ENCODE measurements at regions not wholly inside any gene's neighbourhood (a gene's known extent, or its start where the extent isn't known, plus 50 kb on each side); places are given as distances from the start of the nearest gene placed in this dataset.

- Mint-ChIP-seq H3K27me3 (no peaks in the 10 kb centered on the region), H3K9me3 (peaks cover 11 to 43% (median 34%) of the 10 kb centered on the region in 7 donors), H3K4me1 (peaks cover 1 to 12% (median 5%) of the 10 kb centered on the region in 3 donors), H3K27ac (peak overlapping the region in 1 of 6 donors; percentile 2), H3K36me3 (peaks cover 9 to 26% of the 10 kb centered on the region in 2 donors), H3K4me3 (no peak overlapping the region)
- DNase-seq (no peak), ATAC-seq (ENCODE audit: low read depth in 2 of 2) (no peak)
These were observed 60.6 kb upstream of the SYK start for GRCh38 chr9:90741036-90741435.

- peak overlapping the region in 1 of 6 donors; percentile 57 for H3K27ac Mint-ChIP-seq
These were observed 63.9 kb upstream of the SYK start for GRCh38 chr9:90737742-90738141.

GRCh38 chr9:90735952-90736351 is 65.7 kb upstream of the SYK start:
- DNase-seq (no peak), ATAC-seq (ENCODE audit: low read depth in 2 of 2) (no peak)
- H3K27ac Mint-ChIP-seq: peak overlapping the region in 2 of 6 donors; percentile 9 to 18
- H3K4me1 Mint-ChIP-seq: peaks cover 0 to 2% (median 0%) of the 10 kb centered on the region in 3 donors
- H3K9me3 Mint-ChIP-seq: peaks cover 11 to 43% (median 34%) of the 10 kb centered on the region in 7 donors
- H3K4me3 Mint-ChIP-seq: no peak overlapping the region
- H3K36me3 Mint-ChIP-seq: peaks cover 9 to 26% of the 10 kb centered on the region in 2 donors
- peaks cover 7 to 11% (median 10%) of the 10 kb centered on the region in 3 donors for H3K27me3 Mint-ChIP-seq

More at GRCh38 chr9:90737742-90738141, 63.9 kb upstream of the SYK start:
- Mint-ChIP-seq H3K9me3 (peaks cover 11 to 43% (median 34%) of the 10 kb centered on the region in 7 donors), H3K4me1 (peaks cover 0 to 5% (median 0%) of the 10 kb centered on the region in 3 donors), H3K27me3 (no peaks in the 10 kb centered on the region), H3K4me3 (no peak overlapping the region), H3K36me3 (peaks cover 9 to 26% of the 10 kb centered on the region in 2 donors)
- no peak for DNase-seq
- ATAC-seq (ENCODE audit: low read depth in 2 of 2): no peak

GRCh38 chr9:90734631-90735030 is 67.0 kb upstream of the SYK start:
- no peak overlapping the region for H3K4me3 Mint-ChIP-seq
- H3K36me3 Mint-ChIP-seq: peaks cover 9 to 17% of the 10 kb centered on the region in 2 donors
- H3K9me3 Mint-ChIP-seq: peaks cover 4 to 30% (median 22%) of the 10 kb centered on the region in 7 donors
- no peaks in the 10 kb centered on the region for H3K4me1 Mint-ChIP-seq
- no peak for ATAC-seq (ENCODE audit: low read depth in 2 of 2)
- peaks cover 7 to 18% (median 10%) of the 10 kb centered on the region in 3 donors for H3K27me3 Mint-ChIP-seq
- H3K27ac Mint-ChIP-seq: no peak overlapping the region
- no peak for DNase-seq

DNA sequence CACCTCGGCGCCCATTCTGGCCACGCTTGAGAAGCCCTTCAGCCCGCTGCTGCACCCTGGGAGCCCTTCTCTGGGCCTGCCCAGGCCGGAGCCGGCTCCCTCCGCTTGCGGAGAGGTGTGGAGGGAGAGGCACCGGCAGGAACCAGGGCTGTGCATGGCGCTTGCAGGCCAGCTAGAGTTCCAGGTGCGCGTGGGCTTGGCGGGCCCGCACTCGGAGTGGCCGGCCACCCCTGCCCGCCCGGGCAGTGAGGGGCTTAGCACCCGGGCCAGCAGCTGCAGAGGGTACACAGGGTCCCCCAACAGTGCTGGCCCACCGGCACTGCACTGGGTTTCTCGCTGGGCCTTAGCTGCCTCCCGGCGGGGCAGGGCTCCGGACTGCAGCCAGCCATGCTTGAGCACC is 72.3 kb upstream of the SYK start:
- Mint-ChIP-seq H3K36me3 (no peaks in the 10 kb centered on the region), H3K9me3 (peaks cover 0 to 1% (median 0%) of the 10 kb centered on the region in 7 donors), H3K27ac (no peak overlapping the region), H3K4me1 (no peaks in the 10 kb centered on the region), H3K4me3 (no peak overlapping the region), H3K27me3 (peaks cover 7 to 18% (median 10%) of the 10 kb centered on the region in 3 donors)
- ATAC-seq (ENCODE audit: low read depth in 2 of 2) (no peak), DNase-seq (no peak)

DNA sequence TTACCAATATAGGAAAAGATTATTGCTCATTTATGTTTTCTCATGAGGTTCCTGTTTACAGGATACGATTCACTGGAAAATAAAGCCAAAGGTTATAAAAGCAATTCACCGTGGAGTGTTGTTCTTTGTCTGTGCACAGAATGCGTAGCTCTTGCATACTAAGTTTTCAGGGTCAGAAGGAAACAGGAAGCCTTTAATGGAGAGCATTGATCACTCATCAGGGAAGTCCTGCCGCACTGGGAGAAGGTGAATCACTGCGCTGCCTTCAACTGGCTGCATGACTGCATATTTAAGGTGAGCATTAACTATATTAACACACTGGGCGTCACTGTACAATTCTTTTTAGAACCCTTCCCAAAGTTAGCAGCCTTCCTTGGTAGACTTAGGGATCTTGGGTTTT is 74.1 kb upstream of the SYK start:
- Mint-ChIP-seq H3K36me3 (no peaks in the 10 kb centered on the region), H3K27ac (no peak overlapping the region), H3K9me3 (peaks cover 0 to 1% (median 0%) of the 10 kb centered on the region in 7 donors), H3K4me1 (no peaks in the 10 kb centered on the region), H3K27me3 (peaks cover 7 to 18% (median 10%) of the 10 kb centered on the region in 3 donors), H3K4me3 (no peak overlapping the region)
- DNase-seq: no peak
- no peak for ATAC-seq (ENCODE audit: low read depth in 2 of 2)

DNA sequence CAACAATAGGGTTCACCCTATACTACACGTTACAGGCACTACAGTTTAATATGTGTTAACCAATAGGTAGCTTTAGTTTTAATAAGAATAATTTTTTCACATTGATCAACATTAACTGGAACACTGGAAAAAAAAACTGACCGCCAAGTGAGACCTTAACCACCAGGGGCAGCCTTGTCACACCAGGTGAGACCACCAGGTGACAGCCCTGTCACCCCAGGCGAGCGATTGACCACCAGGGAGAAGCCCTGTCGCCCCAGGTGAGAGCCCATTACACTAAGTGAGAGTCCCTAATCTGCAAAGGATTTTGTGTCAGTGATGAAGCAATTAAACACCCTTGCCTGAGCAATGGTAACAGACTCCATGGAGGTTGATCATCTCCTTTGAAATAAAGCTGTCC is 75.4 kb upstream of the SYK start:
- ATAC-seq (ENCODE audit: low read depth in 2 of 2) (no peak), DNase-seq (no peak)
- Mint-ChIP-seq H3K4me1 (no peaks in the 10 kb centered on the region), H3K9me3 (peaks cover 0 to 1% (median 0%) of the 10 kb centered on the region in 7 donors), H3K27ac (no peak overlapping the region), H3K27me3 (peaks cover 1 to 9% (median 3%) of the 10 kb centered on the region in 3 donors), H3K36me3 (no peaks in the 10 kb centered on the region), H3K4me3 (no peak overlapping the region)

- DNase-seq (no peak), ATAC-seq (ENCODE audit: low read depth in 2 of 2) (no peak)
- Mint-ChIP-seq H3K36me3 (no peaks in the 10 kb centered on the region), H3K9me3 (no peaks in the 10 kb centered on the region), H3K27ac (no peak overlapping the region), H3K4me1 (no peaks in the 10 kb centered on the region), H3K4me3 (no peak overlapping the region), H3K27me3 (peaks cover 0 to 2% (median 0%) of the 10 kb centered on the region in 3 donors)
These were observed 76.7 kb upstream of the SYK start for GRCh38 chr9:90724880-90725279.

DNA sequence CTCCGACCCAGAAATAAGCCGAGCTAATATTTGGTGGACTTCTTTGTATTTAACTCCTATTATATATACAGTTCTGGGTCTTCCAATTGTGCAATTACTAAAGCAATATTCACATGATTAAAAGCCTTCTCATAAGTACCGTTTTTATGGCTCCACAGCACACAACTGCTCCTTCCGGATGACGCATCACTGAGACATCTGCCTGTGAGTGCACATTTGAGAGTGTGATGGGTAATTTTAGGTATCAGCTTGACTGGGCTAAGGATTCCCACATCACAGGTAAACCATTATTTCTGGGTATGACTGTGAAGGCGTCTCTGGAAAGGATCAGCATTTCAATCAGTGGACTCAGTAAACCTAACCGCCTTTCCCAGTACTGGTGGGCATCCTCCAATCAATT is 77.5 kb upstream of the SYK start:
- no peak for DNase-seq
- Mint-ChIP-seq H3K9me3 (no peaks in the 10 kb centered on the region), H3K4me3 (no peak overlapping the region), H3K27me3 (peaks cover 0 to 6% (median 0%) of the 10 kb centered on the region in 3 donors), H3K27ac (no peak overlapping the region), H3K4me1 (no peaks in the 10 kb centered on the region), H3K36me3 (no peaks in the 10 kb centered on the region)
- ATAC-seq (ENCODE audit: low read depth in 2 of 2): no peak

- Mint-ChIP-seq H3K27ac (peak overlapping the region in 1 of 6 donors; percentile 52), H3K9me3 (no peaks in the 10 kb centered on the region), H3K36me3 (no peaks in the 10 kb centered on the region), H3K4me3 (no peak overlapping the region), H3K4me1 (no peaks in the 10 kb centered on the region), H3K27me3 (peaks cover 0 to 6% (median 0%) of the 10 kb centered on the region in 3 donors)
- ATAC-seq (ENCODE audit: low read depth in 2 of 2): no peak
- no peak for DNase-seq
These were observed 79.4 kb upstream of the DIRAS2 start for GRCh38 chr9:90722071-90722470.

GRCh38 chr9:90720621-90721265 is 78.1 kb upstream of the DIRAS2 start:
- H3K9me3 Mint-ChIP-seq: no peaks in the 10 kb centered on the region
- no peak overlapping the region for H3K4me3 Mint-ChIP-seq
- H3K4me1 Mint-ChIP-seq: no peaks in the 10 kb centered on the region
- H3K36me3 Mint-ChIP-seq: no peaks in the 10 kb centered on the region
- H3K27ac Mint-ChIP-seq: no peak overlapping the region
- no peak for DNase-seq
- ATAC-seq (ENCODE audit: low read depth in 2 of 2): no peak
- peaks cover 0 to 6% (median 0%) of the 10 kb centered on the region in 3 donors for H3K27me3 Mint-ChIP-seq

- no peak for ATAC-seq (ENCODE audit: low read depth in 2 of 2)
These were observed 63.6 kb upstream of the DIRAS2 start for GRCh38 chr9:90706230-90706629.

GRCh38 chr9:90702441-90702955 is 59.9 kb upstream of the DIRAS2 start:
- H3K36me3 Mint-ChIP-seq: no peaks in the 10 kb centered on the region
- no peaks in the 10 kb centered on the region for H3K9me3 Mint-ChIP-seq
- DNase-seq (no peak), ATAC-seq (ENCODE audit: low read depth in 2 of 2) (no peak)
- peaks cover 29 to 55% (median 50%) of the 10 kb centered on the region in 3 donors for H3K27me3 Mint-ChIP-seq
- no peaks in the 10 kb centered on the region for H3K4me1 Mint-ChIP-seq
- no peak overlapping the region for H3K27ac Mint-ChIP-seq
- H3K4me3 Mint-ChIP-seq: no peak overlapping the region

More at GRCh38 chr9:90706230-90706629, 63.6 kb upstream of the DIRAS2 start:
- H3K36me3 Mint-ChIP-seq: no peaks in the 10 kb centered on the region
- no peak overlapping the region for H3K4me3 Mint-ChIP-seq
- H3K4me1 Mint-ChIP-seq: no peaks in the 10 kb centered on the region
- no peak for DNase-seq
- peaks cover 27 to 49% (median 47%) of the 10 kb centered on the region in 3 donors for H3K27me3 Mint-ChIP-seq
- H3K27ac Mint-ChIP-seq: no peak overlapping the region
- H3K9me3 Mint-ChIP-seq: no peaks in the 10 kb centered on the region

- no peak for DNase-seq
- ATAC-seq (ENCODE audit: low read depth in 2 of 2): no peak
- no peak overlapping the region for H3K27ac Mint-ChIP-seq
- H3K4me1 Mint-ChIP-seq: no peaks in the 10 kb centered on the region
- no peak overlapping the region for H3K4me3 Mint-ChIP-seq
- peaks cover 27 to 43% (median 40%) of the 10 kb centered on the region in 3 donors for H3K27me3 Mint-ChIP-seq
- H3K36me3 Mint-ChIP-seq: no peaks in the 10 kb centered on the region
- H3K9me3 Mint-ChIP-seq: no peaks in the 10 kb centered on the region
These were observed 56.3 kb upstream of the DIRAS2 start for GRCh38 chr9:90698871-90699440.

Data from naive B cell (primary cell).